HG03378 (cell line): ENCODE measurements at regions not wholly inside any gene's neighbourhood (a gene's known extent, or its start where the extent isn't known, plus 50 kb on each side); places are given as distances from the start of the nearest gene placed in this dataset.
"Not testable (repeated sequence)": the region's sequence is repeated elsewhere in the genome, so short reads cannot be mapped to it uniquely, and the experiment has no call there.

Source experiments
- ATAC-seq: cut with Tn5 transposase; IDR thresholded peaks from one replicate; pipeline ENCODE4 v1.9.1; 2021; ENCODE audit warnings: mild to moderate bottlenecking, moderate library complexity; ENCODE audit not compliant: unreplicated experiment

DNA sequence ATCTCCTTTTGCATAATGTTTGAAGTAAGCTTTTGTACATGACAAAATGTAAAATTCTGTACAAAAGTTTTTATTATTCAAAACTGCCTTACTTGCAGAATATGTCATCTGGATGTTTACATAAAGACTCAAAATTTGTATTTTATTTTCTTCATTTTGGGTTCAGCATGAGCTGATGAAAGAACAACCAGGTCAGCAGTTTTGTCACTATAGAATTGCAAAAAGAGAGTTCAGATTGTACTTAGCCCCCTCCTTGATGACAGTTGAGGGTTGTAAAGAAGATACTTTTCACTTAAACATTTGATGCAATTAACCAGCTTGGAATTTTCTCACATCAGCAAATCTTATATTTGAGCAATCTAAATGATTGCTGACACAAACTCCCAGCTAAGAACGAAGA lies 669.3 kb downstream of the PLA2G4A start:
- no peak for ATAC-seq

DNA sequence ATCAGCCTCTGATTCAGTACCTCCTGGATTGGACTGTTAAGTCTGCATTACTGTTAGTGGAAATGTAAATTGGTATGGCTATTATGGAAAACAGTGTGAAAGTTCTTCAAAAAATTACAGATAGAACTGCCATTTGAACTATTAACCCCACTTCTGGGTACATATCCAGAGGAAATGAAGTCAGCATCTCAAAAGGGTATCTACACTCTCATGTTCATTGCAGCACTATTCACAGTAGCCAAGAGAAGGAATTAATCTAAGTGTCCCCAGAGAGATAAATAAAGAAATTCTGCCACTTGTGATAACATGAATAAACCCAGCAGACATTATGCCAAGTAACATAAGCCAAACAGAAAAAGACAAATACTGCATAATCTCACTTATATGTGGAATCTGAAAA lies 676.0 kb downstream of the PLA2G4A start:
- ATAC-seq: no peak

DNA sequence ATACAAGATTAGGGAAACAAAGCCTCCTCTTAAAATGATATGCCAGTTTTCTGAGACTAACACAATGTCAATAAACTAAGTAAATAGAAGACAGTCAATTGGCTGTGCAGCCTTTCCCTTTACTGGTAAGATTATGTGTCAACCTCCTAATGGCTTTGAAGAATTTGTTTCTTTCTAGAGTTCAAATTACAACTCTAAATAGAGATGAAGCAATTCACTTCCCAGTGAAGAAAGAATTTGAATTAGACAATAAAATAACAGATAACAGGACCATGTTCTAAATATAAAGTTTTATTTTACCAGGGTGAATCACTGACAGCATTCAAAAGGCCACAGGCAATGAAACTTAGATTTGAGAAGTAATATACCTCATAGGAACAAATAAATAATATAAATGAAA lies 680.3 kb downstream of the PLA2G4A start:
- ATAC-seq: no peak

DNA sequence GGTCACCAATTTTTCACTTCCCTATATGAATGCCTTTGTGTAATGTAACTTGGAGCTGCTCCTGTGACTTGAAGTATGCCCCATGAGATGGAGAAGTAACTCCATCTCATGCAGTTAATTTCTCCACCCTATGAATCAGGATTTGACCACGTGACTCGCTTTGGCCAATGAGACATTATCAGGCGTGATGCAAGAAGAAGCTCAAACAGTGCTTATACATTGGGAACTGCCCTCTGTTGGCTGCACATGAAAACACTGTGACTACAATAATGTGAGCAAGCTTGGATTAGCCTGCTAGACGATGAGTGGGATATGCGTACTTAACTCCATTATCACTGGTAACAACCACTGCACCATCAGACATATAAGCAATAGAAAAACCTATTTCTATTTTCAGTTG lies 684.4 kb downstream of the PLA2G4A start:
- ATAC-seq: no peak

DNA sequence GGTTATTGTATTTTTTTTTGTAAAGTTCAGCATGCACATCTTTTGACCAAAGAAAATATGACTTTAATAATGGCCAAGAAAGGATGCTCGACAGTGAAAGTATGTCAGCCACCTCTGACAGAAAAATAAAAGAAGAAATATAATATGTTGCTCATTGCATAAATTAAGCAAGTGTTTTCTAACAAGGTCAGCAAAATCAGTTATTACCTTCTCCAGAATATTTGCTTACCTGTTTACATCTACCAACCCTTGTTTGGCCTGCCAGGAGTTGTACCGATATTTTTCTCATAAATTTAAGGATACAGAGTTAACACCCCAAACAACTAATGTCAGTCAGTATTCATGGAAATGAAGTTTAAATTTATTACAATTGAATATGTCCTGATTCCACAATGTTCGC lies 685.4 kb downstream of the PLA2G4A start:
- ATAC-seq: no peak

DNA sequence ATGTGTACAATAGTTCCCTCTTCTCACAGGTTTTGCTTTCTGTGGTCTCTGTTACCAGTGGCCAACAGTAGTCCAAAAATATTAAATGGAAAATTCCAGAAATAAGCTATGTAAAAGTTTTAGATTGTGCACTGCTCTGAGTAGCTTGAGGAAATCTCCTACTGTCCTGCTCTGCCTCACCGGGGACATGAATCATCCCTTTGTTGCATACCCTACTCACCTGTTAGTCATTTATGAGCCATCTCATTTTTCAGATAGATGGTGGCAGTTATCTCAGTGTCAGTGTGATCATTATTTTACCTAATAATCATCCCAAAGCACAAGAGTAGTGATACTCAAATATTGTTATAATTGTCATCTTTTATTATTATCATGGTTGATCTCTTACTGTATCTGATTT lies 688.1 kb downstream of the PLA2G4A start:
- ATAC-seq: no peak

DNA sequence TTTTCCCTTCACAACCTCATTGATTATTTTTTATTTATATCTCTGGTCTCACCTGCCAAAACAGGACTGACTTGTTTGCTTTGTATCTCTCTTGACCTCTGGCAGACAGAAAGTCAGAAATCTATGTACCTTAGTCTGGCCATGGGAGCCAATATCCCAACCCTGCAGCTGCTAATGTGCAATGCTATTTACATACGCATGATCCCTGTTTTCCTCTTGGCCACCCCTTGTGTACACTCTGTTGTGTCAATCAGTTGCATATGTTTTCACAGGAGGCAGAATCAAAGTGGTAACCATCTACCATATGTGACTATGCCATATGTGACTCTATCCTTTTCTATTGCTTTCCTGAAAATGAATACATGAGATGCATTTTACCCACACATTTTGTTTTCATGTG lies 688.8 kb downstream of the PLA2G4A start:
- ATAC-seq: no peak

DNA sequence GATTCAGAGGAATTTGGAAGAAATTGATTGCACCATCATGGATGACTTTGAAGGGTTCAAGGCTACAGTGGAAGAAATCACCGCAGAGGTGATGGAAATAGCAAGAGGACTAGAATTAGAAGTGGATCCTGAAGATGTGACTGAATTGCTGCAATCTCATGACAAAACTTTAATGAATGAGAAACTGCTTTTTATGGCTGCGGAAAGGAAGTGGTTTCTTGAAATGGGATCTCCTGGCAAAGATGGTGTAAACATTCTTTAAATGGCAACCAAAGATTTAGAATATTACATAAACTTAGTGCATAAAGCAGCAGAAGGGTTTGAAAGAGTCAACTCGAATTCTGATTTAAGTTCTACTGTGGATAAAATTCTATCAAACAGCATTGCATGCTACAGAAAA lies 698.6 kb downstream of the PLA2G4A start:
- ATAC-seq: no peak

DNA sequence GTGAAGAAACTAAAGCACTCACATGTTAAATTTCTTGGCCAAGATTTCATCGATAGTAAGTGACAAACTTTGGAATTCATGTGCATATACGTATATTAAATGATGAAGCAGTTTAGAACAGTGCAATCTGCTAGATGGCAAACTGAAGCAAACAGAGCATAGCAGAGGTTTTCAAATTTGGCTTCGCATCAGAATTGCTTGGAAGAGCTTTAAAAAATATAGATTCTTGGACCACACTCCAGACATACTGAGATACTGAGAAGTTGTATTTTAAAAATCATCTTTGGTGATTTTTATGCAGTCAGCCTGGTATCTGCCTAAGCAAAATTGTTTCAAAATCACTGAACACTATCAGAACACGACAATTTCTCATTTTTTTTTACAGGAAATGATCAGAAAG lies 709.2 kb downstream of the PLA2G4A start:
- no peak for ATAC-seq

DNA sequence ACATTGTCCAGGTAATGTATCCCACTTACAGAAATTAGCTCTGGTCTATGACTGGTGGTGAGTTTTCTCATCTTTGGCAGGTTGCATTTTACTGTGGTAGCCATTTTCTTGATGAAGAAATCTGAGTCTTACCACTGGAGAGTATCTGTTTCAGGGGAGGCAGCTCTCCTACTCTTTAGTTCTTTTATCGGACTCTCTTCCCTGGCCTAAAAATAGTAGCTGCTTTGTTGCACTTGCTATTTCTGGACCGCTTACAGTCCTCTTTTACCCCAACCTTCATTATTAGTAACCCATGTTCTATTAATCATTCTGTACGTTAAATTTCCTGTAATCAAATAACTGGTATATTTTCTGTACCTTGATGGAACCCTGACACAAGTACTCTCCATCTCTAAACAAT lies 720.8 kb downstream of the PLA2G4A start:
- ATAC-seq: no peak

DNA sequence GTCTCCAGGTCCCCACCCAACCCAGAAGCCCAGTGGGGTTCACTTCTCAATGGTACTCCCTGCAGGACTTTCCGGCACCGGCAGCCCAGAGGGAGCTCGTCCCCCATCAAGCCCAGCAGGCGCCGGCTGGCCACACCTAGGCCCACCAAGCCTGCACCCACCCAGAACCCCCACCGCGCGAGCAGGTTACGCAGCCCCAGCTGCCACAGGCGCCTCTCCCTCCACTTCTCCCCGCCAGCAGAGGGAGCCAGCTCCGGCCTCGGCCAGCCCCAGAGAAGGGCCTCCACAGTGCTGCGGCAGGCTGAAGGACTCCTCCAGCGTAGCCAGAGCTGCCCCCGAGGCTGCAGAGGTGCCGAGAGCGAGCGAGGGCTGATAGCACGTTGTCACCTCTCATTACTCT lies 722.3 kb downstream of the PLA2G4A start:
- ATAC-seq: no peak

DNA sequence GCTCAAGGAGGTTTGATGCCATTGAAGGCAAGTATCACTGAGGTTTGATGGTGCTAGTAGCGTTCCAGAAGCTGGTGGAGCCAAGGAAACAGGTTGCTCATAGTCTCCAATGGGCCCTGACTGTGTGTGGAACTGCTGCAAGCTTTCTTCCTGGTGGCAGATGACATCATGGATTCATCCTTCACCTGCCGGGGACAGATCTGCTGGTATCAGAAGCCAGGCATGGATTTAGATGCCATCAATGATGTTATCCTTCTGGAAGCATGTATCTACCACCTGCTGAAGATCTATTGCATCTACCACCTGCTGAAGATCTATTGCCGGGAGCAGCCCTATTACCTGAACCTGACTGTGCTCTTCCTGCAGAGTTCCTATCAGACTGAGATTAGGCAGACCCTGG lies 734.4 kb downstream of the PLA2G4A start:
- ATAC-seq: no peak

DNA sequence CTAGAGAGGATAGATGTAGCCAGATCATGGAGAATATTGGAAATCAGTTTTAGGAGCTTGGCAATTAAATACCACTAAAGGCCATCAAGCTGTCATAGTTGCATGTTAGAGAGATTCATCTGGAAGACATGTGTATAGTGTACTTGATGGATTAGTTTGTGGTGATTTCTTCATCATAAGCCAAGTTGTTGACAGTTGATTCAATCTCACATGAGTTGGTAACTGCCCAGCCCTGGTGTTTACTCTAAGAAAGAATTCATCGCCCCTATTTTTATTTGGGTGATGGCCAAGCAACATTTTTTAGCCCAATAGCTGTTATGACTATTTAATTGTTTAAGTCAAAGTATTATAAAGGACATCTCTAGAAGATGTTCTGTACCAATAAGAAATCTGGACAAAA lies 737.6 kb downstream of the PLA2G4A start:
- no peak for ATAC-seq

DNA sequence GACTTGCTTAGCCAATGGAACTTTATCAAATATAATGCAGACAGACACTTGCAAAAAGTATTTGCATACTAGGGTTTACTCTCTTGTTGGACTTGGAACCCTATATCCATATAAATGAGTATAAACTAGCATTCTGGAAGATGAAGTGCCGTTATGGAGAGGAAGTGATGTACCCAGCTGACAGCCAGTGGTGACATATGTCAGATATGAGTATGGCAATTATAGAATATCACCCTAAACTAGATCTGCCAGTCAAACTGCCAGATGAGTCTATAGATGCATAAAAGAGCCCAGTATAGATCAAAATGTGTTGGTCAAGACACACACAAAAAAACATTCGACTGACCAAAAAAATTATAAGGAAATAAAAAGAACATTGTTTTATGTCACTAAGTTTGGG lies 739.3 kb downstream of the PLA2G4A start:
- ATAC-seq: no peak

DNA sequence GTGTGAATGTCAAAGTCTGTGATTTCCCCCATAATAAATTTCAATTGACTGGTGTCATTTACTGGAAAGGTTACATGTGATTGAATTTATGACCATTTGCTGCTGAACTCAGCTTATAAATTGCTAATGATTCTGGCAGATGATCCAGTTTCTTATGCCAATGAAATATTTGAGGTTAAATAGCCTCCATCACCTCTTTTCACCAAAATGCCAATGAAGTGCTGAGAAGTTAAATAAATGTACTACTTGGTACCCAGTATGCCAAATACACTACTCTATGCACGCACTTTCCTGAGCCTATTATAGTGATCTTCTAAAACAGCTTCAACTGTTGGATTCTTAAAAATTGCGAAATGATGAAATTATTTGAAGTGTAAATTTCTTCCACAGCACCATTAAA lies 741.4 kb downstream of the PLA2G4A start:
- no peak for ATAC-seq

DNA sequence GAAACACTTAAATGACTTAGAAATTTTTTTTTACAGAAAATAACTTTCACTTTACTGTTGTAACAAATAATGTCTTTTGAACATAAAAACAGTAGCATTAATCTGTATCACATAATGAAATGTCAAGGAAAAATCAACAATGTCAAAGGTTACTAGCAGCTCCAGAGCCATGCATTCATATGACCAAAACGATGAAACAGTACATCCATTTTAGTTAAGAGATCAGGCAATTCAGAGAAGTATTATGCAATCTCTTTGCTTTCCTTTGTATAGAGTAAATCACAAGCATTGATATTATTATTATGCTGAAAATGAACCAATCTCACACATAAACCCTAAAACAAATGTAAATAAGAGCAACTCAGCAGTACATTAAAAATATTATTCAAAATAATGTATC lies 748.9 kb downstream of the PLA2G4A start:
- no peak for ATAC-seq

DNA sequence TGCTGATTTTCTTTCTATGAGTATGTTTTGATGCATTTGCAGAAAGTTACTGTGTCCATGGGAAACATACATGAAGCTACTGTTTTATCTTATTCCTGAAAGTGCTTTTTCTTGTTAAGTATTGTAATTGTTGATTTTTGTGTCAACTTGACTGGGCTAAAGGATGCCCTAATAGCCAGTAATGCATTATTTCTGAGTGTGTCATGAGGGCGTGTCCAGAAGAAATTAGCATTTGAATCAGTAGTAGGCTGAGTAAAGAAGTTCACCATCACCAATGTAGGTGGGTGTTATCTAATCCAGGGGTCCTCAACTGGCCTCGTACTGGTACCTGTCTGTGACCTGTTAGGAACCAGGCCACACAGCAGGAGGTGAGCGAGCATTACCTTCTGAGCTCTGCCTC lies 760.2 kb downstream of the PLA2G4A start:
- ATAC-seq: no peak

DNA sequence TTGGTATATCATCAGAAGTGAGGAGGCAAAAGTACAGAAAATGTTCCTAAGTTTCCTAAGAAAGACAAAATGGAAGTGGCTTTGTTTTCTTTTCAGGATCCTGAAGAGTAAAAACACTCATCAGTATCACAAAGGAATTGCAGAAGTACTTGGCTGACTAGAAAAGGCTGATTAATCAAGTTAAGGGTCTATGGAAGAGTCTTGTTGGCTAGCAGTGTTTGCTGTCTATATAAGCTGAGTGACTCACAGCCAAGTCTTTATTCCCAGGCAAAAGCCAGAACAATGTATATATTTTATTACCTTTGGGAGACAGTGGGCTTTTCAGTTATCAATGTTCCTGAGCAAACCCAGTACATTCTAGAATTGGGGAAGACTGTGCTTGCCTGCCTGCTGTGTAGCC lies 777.0 kb downstream of the PLA2G4A start:
- ATAC-seq: no peak

DNA sequence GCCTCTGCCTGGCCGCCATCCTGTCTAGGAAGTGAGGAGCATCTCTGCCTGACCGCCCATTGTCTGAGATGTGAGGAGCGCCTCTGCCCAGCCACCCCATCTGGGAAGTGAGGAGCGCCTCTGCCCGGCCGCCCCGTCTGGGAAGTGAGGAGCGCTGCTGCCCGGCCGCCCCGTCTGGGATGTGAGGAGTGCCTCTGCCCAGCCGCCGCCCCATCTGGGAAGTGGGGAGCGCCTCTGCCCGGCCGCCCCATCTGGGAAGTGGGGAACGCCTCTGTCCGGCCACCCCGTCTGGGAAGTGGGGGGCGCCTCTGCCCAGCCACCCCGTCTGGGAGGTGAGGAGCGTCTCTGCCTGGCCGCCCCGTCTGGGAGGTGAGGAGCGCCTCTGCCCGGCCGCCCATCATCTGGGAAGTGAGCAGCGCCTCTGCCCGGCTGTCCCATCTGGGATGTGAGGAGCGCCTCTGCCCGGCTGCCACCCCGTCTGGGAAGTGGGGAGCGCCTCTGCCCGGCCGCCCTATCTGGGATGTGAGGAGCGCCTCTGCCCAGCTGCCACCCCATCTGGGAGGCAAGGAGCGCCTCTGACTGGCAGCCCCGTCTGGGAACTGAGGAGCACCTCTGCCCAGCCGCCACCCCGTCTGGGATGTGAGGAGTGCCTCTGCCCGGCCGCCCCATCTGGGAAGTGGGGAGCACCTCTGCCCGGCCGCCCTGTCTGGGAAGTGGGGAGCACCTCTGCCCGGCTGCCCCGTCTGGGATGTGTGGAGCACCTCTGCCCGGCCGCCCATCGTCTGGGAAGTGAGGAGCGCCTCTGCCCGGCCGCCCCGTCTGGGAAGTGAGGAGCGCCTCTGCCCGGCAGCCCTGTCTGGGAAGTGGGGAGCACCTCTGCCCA lies 787.3 kb downstream of the PLA2G4A start:
- ATAC-seq: not testable (repeated sequence)

DNA sequence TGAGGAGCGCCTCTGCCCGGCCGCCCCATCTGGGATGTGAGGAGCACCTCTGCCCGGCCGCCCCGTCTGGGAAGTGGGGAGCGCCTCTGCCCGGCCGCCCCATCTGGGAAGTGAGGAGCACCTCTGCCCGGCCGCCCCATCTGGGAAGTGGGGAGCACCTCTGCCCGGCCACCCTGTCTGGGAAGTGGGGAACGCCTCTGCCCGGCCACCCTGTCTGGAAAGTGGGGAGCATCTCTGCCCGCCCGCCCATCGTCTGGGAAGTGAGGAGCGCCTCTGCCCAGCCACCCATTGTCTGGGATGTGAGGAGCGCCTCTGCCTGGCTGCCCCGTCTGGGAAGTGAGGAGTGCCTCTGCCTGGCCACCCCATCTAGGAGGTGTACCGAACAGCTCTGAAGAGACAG lies 788.1 kb downstream of the PLA2G4A start:
- not testable (repeated sequence) for ATAC-seq

DNA sequence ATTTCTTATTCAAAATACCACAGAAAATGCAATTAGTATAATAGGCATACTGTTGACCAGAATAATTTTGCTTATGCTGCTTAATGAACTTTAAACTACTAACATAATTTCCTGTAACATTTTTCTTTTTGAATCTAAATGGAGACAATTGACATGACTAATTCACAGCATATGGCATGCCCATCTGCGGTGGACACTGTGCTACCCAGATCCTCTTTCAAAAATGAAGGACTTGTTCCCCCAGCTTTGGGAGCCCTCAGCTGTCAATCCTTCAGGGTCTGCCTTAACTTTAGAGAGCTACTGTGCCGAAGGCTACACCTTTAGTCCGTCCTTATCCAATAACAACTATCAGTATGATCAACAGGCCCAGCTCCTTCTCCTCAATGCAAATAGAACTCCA lies 789.0 kb downstream of the PLA2G4A start:
- no peak for ATAC-seq

DNA sequence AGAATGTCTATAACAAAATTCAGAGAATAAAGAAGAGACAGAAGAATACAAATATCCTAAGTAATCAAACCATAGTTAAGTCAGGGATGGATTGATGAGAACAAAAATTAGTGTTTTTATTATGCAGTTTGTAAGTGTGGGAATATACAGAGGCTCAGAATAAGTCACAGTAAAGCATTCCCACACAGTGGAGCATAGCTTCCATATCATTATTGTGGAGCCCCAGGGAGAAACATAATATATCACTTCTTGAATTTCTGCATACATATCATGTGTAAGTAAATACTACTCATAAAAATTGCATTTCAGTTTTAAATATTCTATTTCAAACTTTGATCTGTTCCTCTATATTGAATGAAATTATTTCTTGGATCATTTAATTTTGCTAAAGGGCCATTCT lies 790.4 kb downstream of the PLA2G4A start:
- no peak for ATAC-seq

DNA sequence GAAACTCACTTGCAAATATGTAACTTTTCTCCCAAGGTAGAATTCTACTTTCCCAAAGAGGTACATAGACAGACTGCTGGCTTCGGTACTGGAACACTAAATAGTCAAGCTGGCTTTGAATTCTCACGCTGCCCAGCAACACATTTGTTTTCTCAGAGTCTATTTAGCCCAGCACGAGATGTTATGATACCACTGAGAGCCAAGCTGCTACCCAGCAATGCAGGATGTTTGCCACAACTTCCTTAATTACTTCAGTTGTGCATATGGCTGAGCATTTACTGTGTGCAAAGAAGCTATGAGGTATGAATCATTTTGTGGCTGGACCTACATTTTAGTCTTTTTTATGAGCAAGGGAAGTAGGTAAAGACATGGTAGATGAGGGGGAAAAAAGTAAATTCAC lies 793.2 kb downstream of the PLA2G4A start:
- no peak for ATAC-seq
